ENCODE measurements at regions not wholly inside any gene's neighbourhood (a gene's known extent, or its start where the extent isn't known, plus 50 kb on each side); places are given as distances from the start of the nearest gene placed in this dataset.
"Not testable (repeated sequence)": the region's sequence is repeated elsewhere in the genome, so short reads cannot be mapped to it uniquely, and the experiment has no call there.

- DNase-seq (ENCODE audit: low read depth) = not testable (repeated sequence)
These were observed 50.5 kb upstream of the MED13L start for GRCh38 chr12:116327992-116328391.

- no peak for DNase-seq (ENCODE audit: low read depth)
These were observed 54.4 kb upstream of the MED13L start for GRCh38 chr12:116331876-116332275.

GRCh38 chr12:116332705-116333380 lies 55.4 kb upstream of the MED13L start:
- DNase-seq (ENCODE audit: low read depth) = no peak

GRCh38 chr12:116333402-116333801 lies 55.9 kb upstream of the MED13L start:
- DNase-seq (ENCODE audit: low read depth) = no peak

GRCh38 chr12:116336542-116337065 lies 59.1 kb upstream of the MED13L start:
- peak; percentile 53 for DNase-seq (ENCODE audit: low read depth)

- DNase-seq (ENCODE audit: low read depth) = no peak
These were observed 59.8 kb upstream of the MED13L start for GRCh38 chr12:116337312-116337711.

GRCh38 chr12:116338064-116338846 lies 60.8 kb upstream of the MED13L start:
- no peak for DNase-seq (ENCODE audit: low read depth)

- DNase-seq (ENCODE audit: low read depth) = no peak
These were observed 61.6 kb upstream of the MED13L start for GRCh38 chr12:116339062-116339461.

GRCh38 chr12:116339800-116340371 lies 62.4 kb upstream of the MED13L start:
- peak; percentile 50 for DNase-seq (ENCODE audit: low read depth)

GRCh38 chr12:116343331-116343884 lies 65.9 kb upstream of the MED13L start:
- no peak for DNase-seq (ENCODE audit: low read depth)

GRCh38 chr12:116346222-116346621 lies 68.7 kb upstream of the MED13L start:
- peak; percentile 20 for DNase-seq (ENCODE audit: low read depth)

GRCh38 chr12:116346741-116347140 lies 69.2 kb upstream of the MED13L start:
- peak; percentile 83 for DNase-seq (ENCODE audit: low read depth)

GRCh38 chr12:116347265-116347664 lies 69.8 kb upstream of the MED13L start:
- no peak for DNase-seq (ENCODE audit: low read depth)

- no peak for DNase-seq (ENCODE audit: low read depth)
These were observed 74.9 kb upstream of the MED13L start for GRCh38 chr12:116352315-116352835.

GRCh38 chr12:116353958-116354357 lies 76.5 kb upstream of the MED13L start:
- DNase-seq (ENCODE audit: low read depth) = no peak

- DNase-seq (ENCODE audit: low read depth) = no peak
These were observed 77.0 kb upstream of the MED13L start for GRCh38 chr12:116354534-116354933.

GRCh38 chr12:116354950-116355783 lies 77.7 kb upstream of the MED13L start:
- DNase-seq (ENCODE audit: low read depth) = no peak

- no peak for DNase-seq (ENCODE audit: low read depth)
These were observed 81.0 kb upstream of the MED13L start for GRCh38 chr12:116358536-116358892.

- DNase-seq (ENCODE audit: low read depth) = peak; percentile 96
These were observed 81.6 kb upstream of the MED13L start for GRCh38 chr12:116358893-116359761.
